ENCODE measurements at regions not wholly inside any gene's neighbourhood (a gene's known extent, or its start where the extent isn't known, plus 50 kb on each side); places are given as distances from the start of the nearest gene placed in this dataset.

DNA sequence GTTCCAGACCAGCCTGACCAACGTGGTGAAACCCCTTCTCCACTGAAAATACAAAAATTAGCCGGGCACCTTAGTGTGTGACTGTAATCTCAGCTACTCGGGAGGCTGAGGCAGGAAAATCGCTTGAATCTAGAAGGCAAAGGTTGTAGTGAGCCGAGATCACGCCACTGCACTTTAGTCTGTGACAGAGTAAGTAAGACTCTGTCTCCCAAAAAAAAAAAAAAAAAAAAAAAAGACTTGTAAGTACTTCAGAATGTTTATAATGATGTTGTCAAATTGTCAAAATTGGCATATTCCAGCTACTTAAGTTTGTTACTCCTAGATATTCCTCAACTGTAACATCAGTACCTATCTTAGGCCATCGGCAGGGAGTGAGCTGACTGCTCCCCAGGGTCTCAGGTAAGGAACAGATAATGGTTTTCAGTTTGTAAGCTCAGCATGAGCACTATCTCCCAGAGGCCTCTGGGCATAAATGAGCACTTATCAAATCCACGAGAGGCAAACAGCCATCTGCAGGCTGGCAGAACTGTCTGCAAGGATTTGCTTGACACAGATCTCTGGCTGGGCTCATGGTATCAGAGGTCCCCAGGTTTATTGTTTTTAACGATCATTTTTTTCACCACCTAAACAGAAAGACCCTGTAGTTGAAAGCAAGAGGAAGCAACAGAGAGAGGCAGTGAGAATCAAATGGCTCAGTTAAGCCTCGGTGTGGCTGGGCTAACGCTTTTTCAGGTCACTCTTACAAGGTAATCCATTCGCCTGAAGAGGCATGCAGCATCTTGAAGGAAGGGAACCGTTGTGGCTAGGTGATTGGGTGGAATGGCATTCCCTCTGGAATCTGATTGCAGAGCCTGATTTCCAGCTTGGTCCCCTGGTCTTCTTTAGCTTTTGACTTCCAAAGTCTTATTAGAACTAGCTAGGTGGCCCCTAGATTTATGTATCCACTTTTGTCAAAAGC, 115.9 kb downstream of the LY86 start:
- no peak for DNase-seq

DNA sequence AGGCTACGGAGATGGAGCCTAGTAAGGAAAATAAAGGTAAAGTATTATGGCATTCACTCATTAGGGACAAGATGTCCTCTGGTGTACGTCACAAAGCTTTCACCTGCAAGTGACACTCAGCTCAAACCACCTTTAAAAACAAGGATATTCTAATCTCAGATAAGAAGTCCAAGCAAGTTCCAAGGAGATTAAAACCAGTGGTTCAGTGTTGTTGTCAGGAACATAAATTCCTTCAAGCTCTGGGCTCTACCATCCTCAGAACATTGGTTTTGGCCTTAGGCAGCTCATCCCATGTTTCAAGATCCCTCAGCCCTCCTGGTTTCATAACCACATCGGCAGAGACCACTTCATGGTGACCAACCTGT, 116.5 kb downstream of the LY86 start:
- no peak for DNase-seq

DNA sequence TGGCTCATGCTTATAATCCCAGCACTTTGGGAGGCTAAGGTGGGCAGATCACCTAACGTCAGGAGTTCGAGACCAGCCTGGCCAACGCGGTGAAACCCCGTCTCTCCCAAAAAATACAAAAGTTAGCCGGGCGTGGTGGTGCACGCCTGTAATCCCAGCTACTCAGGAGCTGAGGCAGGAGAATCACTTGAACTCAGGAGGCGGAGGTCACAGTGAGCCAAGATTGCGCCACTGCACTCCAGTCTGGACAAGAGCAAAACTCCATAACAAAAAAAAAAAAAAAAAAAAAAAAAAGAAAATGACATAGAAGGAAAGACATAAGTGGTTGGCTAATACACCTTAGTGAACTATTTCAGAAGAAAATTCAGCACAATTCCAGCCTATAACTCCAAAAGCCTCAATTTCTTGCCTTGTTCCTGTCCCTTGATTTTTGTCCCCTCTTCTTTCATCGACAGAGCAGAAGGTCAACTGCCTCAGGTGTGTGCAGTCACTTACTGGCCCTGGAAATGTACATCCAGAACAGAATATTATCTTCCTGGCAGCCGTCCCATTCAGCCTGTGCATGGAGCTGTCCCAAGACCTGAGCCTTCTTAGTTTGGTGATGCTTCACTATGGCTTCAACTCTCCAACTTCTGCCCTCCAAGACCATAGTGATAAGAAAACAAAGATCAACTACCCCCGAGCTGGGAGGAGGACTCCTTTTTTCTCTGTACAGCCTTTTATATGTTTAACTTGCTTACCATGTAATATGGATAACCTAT, 117.6 kb downstream of the LY86 start:
- no peak for DNase-seq

DNA sequence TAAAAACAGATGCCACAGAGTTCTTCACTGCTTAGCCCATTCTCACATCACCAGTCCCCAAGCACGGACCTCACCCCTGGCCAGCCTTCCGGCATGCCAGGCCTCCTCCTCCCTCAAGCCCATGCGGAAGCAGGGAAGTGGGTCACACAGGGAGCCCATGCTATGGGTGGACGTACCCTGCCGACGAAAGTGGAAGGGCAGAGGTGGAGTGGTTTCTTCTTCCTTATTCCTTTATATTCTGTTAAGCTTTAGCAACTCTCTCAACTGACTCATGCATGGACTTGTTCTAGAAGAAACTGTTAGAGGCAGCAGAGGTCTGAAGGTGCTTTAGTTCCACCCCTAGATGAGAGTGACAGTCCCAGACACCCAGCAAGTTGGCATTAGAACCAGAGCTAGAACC, 118.6 kb downstream of the LY86 start:
- no peak for DNase-seq

GRCh38 chr6:6709106-6709505, 120.6 kb downstream of the LY86 start:
- DNase-seq: no peak

DNA sequence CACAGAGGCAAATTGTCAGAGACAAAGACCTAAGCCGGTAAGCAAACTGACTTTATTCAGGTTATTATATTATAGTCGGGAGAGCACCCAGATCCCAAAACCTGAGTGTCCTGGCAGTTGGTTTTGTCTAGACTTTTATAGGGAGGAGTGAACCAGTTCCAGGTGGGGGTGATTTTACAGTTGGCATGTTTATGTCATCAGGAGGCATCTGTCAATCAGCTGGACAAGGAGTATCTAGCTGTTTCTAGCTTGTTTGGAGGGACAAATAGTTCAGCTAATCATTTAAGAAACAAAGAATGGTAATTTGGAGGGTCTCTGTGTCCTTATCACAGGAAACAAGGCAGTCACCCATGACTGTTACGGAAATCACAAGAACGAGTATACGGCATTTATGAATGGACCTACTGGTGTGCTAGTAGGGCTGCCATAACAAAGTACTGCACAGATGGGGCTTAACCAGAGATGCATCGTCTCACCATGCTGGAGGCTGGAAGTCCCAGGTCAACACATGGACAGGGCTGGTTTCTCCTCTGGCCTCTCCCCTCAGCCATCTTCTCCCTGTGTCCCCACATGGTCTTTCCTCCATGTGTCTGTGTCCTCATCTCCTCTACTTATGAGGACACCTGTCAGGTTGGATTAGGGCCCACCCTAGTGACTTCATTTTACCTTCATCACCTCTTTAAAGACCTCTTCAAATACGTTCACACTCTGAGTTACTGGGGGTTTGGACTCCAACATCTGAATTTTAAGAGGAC, 122.7 kb downstream of the LY86 start:
- no peak for DNase-seq

DNA sequence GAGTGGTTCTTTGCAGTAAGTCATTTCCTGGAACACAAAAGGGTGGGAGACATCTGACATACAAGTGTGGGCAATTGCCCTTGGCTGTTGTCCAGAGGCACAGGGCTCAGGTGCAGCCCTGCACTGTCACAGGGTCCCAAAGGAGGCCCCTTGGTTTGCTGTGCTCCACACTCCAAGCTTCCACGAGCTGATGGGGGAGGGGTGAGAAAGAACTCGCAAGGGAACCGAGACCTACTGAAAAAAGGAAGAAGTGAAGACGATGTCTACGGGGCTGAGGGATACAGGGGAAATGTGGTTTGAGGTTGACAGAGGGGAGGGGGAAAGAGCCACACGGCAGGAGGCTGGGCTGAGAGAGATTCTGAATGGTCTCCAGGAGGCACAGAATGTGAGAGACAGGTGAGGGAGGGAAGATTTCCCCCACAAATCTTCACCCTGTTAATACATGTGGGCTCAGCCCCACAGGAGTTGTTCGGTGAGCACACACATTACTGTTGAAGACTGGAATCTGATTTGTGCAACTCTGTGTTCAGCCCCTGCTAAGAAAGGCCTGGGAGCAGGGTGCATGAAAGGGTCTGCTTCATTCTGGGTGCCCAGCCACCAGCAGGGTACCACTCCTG, 123.4 kb downstream of the LY86 start:
- no peak for DNase-seq

GRCh38 chr6:6712449-6713403, 124.2 kb downstream of the LY86 start:
- DNase-seq: no peak

- no peak for DNase-seq
Observed at GRCh38 chr6:6713657-6714056, 125.1 kb downstream of the LY86 start.

- DNase-seq: no peak
Observed at GRCh38 chr6:6714118-6714897, 125.8 kb downstream of the LY86 start.

GRCh38 chr6:6714953-6715352, 126.4 kb downstream of the LY86 start:
- DNase-seq: no peak

GRCh38 chr6:6715465-6715864, 126.9 kb downstream of the LY86 start:
- no peak for DNase-seq

DNA sequence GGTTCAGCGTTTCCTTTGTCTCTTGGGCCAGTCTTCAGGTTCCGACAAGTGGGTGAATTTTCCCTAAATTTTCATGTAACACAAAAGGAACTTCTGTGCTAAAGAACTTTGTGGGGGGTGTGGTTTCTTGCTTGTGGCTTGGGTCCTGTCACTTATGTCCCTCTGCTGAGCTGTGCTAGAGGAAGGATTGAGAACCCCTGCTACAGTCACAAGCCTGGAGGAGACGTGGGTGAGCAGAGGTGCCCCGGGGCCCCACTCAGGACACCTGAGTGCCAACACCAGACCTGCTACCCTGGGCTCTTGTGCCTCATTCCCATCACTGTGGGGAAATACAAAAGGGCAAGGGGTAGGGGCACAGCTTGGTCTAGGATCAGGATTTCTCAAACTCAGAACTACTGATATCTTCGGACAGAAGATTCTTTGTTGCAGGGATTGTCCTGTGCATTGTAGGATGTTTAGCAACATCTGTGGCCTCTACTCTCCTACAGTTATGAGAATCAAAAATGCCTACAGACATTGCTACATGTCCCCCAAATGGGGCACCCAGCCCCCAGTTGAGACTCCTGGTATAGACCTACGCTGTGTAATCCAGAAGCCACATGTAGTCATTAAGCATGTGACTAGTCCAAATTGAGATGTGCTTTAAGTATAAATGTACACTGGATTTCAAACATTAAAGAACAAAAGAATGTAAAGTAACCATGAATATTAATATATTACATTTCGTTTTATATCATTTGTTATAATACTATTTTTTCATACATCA, 128.7 kb downstream of the LY86 start:
- DNase-seq: no peak

DNA sequence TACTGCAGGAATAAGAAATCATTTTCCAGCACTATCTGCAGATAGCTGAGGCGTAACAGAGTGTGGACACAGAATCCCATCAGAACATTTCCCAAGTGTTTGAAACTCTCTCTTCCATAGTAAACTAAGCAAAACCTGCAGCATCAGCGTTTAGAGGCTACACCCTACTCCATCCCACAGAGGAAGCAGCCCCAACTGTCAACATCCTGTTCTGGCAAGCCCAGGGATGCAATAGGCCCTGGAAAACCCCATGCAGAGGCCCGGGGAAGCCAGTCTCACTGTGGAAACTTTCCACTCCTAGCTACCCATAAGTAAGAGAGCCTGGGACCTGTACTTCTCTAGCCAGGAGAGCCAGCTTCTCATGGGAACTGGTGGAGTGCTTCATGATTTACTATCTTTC, 129.4 kb downstream of the LY86 start:
- DNase-seq: no peak

- no peak for DNase-seq
Observed at GRCh38 chr6:6721606-6722005, 133.1 kb downstream of the LY86 start.

DNA sequence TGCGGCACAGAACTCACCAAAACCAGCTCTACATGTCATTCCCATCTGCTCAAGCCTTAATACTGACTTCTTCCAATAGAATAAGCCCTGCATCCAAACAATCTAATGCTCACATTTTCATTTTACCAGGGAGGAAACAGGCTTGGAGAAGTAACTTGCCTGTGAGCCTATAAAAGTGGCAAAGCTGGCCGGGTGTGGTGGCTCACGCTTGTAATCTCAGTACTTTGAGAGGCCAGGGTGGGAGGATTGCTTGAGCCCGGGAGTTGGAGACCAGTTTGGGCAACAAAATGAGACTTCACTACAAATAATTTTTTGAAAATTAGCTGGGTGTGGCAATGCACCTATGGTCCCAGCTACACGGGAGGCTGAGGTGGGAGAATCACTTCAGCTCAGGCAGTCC, 133.7 kb downstream of the LY86 start:
- DNase-seq: no peak

DNA sequence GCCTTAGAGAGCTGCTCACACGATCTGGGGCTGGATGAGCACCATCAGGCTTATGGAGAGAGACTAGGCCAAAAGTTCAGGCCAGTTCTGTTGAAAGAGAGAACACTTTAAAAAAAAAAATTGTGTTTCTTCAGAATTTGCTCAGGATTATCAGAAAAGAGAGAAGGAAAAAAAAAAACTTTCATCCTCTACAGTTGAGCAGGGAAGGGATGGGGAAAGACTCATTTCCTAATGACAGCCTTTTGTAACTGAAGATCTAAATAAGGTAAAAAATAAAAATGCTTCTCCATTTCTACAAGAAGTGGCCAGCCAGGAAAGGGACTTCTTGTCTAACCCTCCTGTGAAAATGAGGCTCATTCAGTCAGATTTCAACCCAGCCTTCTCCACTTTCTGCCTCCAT, 134.8 kb downstream of the LY86 start:
- DNase-seq: no peak

DNA sequence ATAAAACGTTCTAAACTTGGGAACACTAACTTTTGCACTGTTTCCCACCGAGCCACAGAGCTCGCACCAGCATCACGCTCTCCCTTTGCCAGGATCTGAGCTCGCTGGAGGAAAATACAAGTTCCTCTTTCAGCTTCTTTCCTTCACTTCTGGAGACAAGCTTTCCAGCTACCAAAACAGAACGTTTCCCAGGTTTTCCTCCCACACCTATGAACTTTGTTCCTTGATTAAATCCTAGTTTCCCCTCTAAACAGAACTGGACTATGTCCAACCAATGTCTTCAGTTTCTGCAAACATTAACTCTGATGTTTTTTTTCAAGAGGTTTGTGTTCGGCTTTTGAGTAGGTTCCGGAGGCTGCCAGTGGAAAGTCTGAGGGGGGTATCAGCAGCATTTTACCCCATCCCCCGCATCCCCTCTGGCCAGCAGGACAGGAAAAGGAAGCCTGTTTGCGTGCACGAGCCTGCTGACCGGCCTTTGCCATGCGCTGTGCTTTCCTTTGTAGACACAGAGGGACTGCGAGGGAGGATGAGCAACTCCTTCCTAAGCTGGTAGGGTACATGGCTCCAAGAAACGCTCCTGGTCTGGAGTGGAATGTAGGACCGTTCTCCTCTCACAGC, 135.5 kb downstream of the LY86 start:
- DNase-seq: no peak

Measured in right forelimb (tissue), 1 donor.